ENCODE measurements at regions not wholly inside any gene's neighbourhood (a gene's known extent, or its start where the extent isn't known, plus 50 kb on each side); places are given as distances from the start of the nearest gene placed in this dataset.

DNA sequence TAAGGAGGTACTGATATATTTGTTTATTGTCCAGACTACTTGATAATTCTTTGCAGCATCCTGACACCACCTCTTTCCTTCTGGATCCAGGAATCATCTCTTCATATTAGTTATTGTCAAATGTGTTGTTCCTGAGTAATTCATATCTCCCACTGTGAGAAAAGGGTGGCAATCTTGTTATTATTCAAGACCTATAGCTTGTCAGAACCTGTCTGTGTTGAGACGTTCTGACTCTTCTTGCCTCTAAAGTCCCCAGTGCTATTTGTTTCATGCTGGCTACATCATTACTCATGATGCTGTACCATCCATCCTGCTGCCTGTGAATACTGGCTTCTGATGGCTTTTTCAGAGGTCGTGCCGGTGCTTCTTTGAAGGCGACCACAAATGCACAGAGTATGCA, 68.7 kb upstream of the TAF11L2 start (continued):
- TF ChIP-seq CREB1 (CRISPR knock-in tag; IDR thresholded peaks at IDR 0.05; ENCODE audit: low read depth) (no peak), ZNF331 (CRISPR knock-in tag; IDR thresholded peaks at IDR 0.05; ENCODE audit: low read depth) (no peak)

DNA sequence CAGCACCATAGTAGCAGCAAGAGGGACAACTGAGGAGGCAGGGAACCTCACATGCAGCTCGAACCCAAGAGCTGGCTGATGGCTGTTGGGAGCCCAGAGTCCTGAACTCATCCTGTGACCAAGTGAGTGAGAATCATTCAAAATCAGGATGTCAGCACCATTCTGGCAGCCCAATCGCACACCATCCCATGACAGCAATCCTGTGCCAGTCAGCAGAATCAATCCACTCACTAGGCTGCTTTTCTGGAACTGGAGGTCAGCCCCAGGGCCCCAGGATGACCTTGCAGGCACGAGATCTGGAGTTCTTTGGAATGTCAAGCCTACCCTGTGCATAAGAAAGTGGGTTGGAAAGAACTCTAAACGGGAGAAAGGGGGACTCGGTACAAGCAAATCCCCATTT, 67.8 kb upstream of the TAF11L2 start:
- Histone ChIP-seq H3K79me2 (replicated peaks; ENCODE audit: insufficient read depth) (no peaks in the 10 kb centered on the region), H3K4me1 (ENCODE audit: insufficient read depth) (peaks cover 20% of the 10 kb centered on the region), H3K9me2 (ENCODE audit: insufficient read depth) (peaks cover 4% of the 10 kb centered on the region; the same call in 1 of the 2 replicates), H3F3A (replicated peaks; ENCODE audit: low read depth) (no peaks in the 10 kb centered on the region), H3K4me2 (no peak overlapping the region), H3K27ac (ENCODE audit: low read depth) (no peak overlapping the region), H3K36me3 (ENCODE audit: insufficient read depth) (no peaks in the 10 kb centered on the region), H3K4me3 (no peak overlapping the region), H3K27me3 (ENCODE audit: insufficient read depth) (no peaks in the 10 kb centered on the region), H2AFZ (no peak overlapping the region), H4K20me1 (replicated peaks; ENCODE audit: insufficient read depth) (no peaks in the 10 kb centered on the region)
- Mint-ChIP-seq H3K36me3 (ENCODE audit: low read depth) (no peaks in the 10 kb centered on the region), H3K27ac (no peak overlapping the region), H3K4me3 (no peak overlapping the region), H3K27me3 (ENCODE audit: insufficient read depth, low read depth, poor library complexity) (no peaks in the 10 kb centered on the region), H3K4me1 (peaks cover 25% of the 10 kb centered on the region), H3K9me3 (no peaks in the 10 kb centered on the region)
- ATAC-seq (no peak), DNase-seq (ENCODE audit: low spot score) (no peak)
- TF ChIP-seq JUNB (IDR thresholded peaks at IDR 0.05; ENCODE audit: unreplicated experiment) = no peak

DNA sequence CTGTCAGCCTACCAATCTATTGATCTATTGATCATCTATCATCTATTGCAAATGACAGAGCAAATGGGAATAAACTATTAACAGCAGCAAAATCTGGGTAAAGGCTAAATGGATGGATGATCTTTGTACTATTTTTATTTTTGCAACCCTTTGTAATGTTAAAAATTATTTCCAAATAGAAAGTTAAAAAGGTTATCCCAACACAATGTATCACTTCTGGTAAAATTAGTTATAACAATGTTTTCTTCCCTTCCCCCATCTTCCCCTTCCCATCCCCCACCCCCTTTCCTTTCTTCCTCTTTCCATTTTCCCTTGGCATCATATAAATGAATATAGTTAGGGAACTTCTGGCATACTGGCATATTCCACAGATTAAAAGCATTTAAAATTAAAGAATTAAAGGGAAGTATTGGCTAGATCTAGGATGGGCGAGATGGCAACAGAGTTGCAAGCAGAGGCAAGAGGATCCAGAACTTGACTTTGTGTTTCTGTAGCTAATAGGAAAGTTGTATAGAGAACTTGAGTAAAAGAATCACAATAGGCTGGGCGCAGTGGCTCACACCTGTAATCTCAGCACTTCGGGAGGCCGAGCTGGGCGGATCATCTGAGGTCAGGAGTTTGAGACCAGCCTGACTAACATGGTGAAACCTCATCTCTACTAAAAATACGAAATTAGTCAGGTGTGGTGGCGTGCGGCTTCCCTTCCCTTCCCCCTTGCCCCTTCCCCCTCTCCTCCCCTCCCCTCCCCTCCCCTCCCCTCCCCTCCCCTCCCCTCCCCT, 66.6 kb upstream of the TAF11L2 start:
- Histone ChIP-seq H3K79me2 (replicated peaks; ENCODE audit: insufficient read depth) (no peaks in the 10 kb centered on the region), H3K9me2 (ENCODE audit: insufficient read depth) (peaks cover 4% of the 10 kb centered on the region; the same call in 1 of the 2 replicates), H3K36me3 (ENCODE audit: insufficient read depth) (no peaks in the 10 kb centered on the region), H2AFZ (no peak overlapping the region), H3F3A (replicated peaks; ENCODE audit: low read depth) (no peaks in the 10 kb centered on the region), H3K27me3 (ENCODE audit: insufficient read depth) (no peaks in the 10 kb centered on the region), H4K20me1 (replicated peaks; ENCODE audit: insufficient read depth) (no peaks in the 10 kb centered on the region), H3K4me1 (ENCODE audit: insufficient read depth) (peaks cover 20% of the 10 kb centered on the region), H3K4me2 (no peak overlapping the region), H3K4me3 (no peak overlapping the region), H3K27ac (ENCODE audit: low read depth) (no peak overlapping the region)
- H3K4me1 Mint-ChIP-seq = peaks cover 23% of the 10 kb centered on the region
- DNase-seq (ENCODE audit: low spot score) = no peak
- no peaks in the 10 kb centered on the region for H3K9me3 Mint-ChIP-seq
- H3K27me3 Mint-ChIP-seq (ENCODE audit: insufficient read depth, low read depth, poor library complexity) = no peaks in the 10 kb centered on the region
- no peak overlapping the region for H3K27ac Mint-ChIP-seq
- no peak overlapping the region for H3K4me3 Mint-ChIP-seq
- no peaks in the 10 kb centered on the region for H3K36me3 Mint-ChIP-seq (ENCODE audit: low read depth)
- no peak for ATAC-seq
- TF ChIP-seq, protein P1, sequence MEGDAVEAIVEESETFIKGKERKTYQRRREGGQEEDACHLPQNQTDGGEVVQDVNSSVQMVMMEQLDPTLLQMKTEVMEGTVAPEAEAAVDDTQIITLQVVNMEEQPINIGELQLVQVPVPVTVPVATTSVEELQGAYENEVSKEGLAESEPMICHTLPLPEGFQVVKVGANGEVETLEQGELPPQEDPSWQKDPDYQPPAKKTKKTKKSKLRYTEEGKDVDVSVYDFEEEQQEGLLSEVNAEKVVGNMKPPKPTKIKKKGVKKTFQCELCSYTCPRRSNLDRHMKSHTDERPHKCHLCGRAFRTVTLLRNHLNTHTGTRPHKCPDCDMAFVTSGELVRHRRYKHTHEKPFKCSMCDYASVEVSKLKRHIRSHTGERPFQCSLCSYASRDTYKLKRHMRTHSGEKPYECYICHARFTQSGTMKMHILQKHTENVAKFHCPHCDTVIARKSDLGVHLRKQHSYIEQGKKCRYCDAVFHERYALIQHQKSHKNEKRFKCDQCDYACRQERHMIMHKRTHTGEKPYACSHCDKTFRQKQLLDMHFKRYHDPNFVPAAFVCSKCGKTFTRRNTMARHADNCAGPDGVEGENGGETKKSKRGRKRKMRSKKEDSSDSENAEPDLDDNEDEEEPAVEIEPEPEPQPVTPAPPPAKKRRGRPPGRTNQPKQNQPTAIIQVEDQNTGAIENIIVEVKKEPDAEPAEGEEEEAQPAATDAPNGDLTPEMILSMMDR (conservative IDR thresholded peaks at IDR 0.05; ENCODE audit: low read depth in 2 of 2) = no peak
- TF ChIP-seq, protein P2, sequence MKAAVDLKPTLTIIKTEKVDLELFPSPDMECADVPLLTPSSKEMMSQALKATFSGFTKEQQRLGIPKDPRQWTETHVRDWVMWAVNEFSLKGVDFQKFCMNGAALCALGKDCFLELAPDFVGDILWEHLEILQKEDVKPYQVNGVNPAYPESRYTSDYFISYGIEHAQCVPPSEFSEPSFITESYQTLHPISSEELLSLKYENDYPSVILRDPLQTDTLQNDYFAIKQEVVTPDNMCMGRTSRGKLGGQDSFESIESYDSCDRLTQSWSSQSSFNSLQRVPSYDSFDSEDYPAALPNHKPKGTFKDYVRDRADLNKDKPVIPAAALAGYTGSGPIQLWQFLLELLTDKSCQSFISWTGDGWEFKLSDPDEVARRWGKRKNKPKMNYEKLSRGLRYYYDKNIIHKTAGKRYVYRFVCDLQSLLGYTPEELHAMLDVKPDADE (IDR thresholded peaks at IDR 0.05) = no peak
- TF ChIP-seq ZNF331 (CRISPR knock-in tag; IDR thresholded peaks at IDR 0.05; ENCODE audit: low read depth) = no peak
- no peak for TF ChIP-seq EZH2phosphoT487 (IDR thresholded peaks at IDR 0.05; ENCODE audit: unreplicated experiment)
- no peak for TF ChIP-seq STAT1 (IDR thresholded peaks at IDR 0.05; ENCODE audit: unreplicated experiment)
- no peak for TF ChIP-seq ZNF114 (CRISPR knock-in tag; IDR thresholded peaks at IDR 0.05)
- TF ChIP-seq, protein P3, sequence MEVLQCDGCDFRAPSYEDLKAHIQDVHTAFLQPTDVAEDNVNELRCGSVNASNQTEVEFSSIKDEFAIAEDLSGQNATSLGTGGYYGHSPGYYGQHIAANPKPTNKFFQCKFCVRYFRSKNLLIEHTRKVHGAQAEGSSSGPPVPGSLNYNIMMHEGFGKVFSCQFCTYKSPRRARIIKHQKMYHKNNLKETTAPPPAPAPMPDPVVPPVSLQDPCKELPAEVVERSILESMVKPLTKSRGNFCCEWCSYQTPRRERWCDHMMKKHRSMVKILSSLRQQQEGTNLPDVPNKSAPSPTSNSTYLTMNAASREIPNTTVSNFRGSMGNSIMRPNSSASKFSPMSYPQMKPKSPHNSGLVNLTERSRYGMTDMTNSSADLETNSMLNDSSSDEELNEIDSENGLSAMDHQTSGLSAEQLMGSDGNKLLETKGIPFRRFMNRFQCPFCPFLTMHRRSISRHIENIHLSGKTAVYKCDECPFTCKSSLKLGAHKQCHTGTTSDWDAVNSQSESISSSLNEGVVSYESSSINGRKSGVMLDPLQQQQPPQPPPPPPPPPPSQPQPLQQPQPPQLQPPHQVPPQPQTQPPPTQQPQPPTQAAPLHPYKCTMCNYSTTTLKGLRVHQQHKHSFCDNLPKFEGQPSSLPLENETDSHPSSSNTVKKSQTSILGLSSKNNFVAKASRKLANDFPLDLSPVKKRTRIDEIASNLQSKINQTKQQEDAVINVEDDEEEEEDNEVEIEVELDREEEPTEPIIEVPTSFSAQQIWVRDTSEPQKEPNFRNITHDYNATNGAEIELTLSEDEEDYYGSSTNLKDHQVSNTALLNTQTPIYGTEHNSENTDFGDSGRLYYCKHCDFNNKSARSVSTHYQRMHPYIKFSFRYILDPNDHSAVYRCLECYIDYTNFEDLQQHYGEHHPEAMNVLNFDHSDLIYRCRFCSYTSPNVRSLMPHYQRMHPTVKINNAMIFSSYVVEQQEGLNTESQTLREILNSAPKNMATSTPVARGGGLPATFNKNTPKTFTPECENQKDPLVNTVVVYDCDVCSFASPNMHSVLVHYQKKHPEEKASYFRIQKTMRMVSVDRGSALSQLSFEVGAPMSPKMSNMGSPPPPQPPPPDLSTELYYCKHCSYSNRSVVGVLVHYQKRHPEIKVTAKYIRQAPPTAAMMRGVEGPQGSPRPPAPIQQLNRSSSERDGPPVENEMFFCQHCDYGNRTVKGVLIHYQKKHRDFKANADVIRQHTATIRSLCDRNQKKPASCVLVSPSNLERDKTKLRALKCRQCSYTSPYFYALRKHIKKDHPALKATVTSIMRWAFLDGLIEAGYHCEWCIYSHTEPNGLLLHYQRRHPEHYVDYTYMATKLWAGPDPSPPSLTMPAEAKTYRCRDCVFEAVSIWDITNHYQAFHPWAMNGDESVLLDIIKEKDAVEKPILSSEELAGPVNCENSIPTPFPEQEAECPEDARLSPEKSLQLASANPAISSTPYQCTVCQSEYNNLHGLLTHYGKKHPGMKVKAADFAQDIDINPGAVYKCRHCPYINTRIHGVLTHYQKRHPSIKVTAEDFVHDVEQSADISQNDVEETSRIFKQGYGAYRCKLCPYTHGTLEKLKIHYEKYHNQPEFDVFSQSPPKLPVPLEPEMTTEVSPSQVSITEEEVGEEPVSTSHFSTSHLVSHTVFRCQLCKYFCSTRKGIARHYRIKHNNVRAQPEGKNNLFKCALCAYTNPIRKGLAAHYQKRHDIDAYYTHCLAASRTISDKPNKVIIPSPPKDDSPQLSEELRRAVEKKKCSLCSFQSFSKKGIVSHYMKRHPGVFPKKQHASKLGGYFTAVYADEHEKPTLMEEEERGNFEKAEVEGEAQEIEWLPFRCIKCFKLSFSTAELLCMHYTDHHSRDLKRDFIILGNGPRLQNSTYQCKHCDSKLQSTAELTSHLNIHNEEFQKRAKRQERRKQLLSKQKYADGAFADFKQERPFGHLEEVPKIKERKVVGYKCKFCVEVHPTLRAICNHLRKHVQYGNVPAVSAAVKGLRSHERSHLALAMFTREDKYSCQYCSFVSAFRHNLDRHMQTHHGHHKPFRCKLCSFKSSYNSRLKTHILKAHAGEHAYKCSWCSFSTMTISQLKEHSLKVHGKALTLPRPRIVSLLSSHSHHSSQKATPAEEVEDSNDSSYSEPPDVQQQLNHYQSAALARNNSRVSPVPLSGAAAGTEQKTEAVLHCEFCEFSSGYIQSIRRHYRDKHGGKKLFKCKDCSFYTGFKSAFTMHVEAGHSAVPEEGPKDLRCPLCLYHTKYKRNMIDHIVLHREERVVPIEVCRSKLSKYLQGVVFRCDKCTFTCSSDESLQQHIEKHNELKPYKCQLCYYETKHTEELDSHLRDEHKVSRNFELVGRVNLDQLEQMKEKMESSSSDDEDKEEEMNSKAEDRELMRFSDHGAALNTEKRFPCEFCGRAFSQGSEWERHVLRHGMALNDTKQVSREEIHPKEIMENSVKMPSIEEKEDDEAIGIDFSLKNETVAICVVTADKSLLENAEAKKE (CRISPR knock-in tag; IDR thresholded peaks at IDR 0.05) = no peak
- no peak for TF ChIP-seq JUNB (IDR thresholded peaks at IDR 0.05; ENCODE audit: unreplicated experiment)
- TF ChIP-seq NANOG (IDR thresholded peaks at IDR 0.05; ENCODE audit: borderline replicate concordance) = no peak

All from GM23338 (cell line).